ENCODE measurements at regions not wholly inside any gene's neighbourhood (a gene's known extent, or its start where the extent isn't known, plus 50 kb on each side); places are given as distances from the start of the nearest gene placed in this dataset.

DNA sequence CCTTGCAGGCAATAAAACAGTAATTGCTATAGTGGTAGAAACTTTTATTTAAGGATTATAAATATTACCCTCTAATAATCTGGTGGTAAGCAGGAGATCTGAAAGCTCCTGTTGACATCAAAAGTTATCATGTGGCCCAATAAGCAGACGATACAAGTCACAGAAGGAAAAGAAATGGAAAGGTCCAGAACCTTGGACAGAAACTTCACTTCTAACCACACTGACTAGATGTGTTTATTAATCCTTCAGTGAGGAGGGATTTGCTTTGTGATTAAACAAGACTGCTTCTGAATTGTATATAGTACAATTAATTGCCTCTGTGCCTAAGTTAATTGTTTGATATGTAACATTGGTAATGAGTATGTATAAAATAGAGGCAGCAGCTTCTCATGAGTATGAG lies 652.7 kb upstream of the MIS18BP1 start:
- no peaks in the 10 kb centered on the region for H4K20me1 ChIP-seq (replicated peaks; ENCODE audit: insufficient read depth)
- ATAC-seq (no peak), DNase-seq (ENCODE audit: low spot score) (no peak)
- H3K79me2 ChIP-seq (replicated peaks; ENCODE audit: insufficient read depth), result no peaks in the 10 kb centered on the region
- H3K27me3 Mint-ChIP-seq (ENCODE audit: insufficient read depth, low read depth, poor library complexity), result no peaks in the 10 kb centered on the region
- H3K9me3 Mint-ChIP-seq, result no peaks in the 10 kb centered on the region; the same call in 2 of the 3 replicates
- TF ChIP-seq ZNF331 (CRISPR knock-in tag; IDR thresholded peaks at IDR 0.05; ENCODE audit: low read depth), result no peak
- no peak for TF ChIP-seq EZH2 (IDR thresholded peaks at IDR 0.05; ENCODE audit: low read depth, unreplicated experiment)
- TF ChIP-seq, protein P1, sequence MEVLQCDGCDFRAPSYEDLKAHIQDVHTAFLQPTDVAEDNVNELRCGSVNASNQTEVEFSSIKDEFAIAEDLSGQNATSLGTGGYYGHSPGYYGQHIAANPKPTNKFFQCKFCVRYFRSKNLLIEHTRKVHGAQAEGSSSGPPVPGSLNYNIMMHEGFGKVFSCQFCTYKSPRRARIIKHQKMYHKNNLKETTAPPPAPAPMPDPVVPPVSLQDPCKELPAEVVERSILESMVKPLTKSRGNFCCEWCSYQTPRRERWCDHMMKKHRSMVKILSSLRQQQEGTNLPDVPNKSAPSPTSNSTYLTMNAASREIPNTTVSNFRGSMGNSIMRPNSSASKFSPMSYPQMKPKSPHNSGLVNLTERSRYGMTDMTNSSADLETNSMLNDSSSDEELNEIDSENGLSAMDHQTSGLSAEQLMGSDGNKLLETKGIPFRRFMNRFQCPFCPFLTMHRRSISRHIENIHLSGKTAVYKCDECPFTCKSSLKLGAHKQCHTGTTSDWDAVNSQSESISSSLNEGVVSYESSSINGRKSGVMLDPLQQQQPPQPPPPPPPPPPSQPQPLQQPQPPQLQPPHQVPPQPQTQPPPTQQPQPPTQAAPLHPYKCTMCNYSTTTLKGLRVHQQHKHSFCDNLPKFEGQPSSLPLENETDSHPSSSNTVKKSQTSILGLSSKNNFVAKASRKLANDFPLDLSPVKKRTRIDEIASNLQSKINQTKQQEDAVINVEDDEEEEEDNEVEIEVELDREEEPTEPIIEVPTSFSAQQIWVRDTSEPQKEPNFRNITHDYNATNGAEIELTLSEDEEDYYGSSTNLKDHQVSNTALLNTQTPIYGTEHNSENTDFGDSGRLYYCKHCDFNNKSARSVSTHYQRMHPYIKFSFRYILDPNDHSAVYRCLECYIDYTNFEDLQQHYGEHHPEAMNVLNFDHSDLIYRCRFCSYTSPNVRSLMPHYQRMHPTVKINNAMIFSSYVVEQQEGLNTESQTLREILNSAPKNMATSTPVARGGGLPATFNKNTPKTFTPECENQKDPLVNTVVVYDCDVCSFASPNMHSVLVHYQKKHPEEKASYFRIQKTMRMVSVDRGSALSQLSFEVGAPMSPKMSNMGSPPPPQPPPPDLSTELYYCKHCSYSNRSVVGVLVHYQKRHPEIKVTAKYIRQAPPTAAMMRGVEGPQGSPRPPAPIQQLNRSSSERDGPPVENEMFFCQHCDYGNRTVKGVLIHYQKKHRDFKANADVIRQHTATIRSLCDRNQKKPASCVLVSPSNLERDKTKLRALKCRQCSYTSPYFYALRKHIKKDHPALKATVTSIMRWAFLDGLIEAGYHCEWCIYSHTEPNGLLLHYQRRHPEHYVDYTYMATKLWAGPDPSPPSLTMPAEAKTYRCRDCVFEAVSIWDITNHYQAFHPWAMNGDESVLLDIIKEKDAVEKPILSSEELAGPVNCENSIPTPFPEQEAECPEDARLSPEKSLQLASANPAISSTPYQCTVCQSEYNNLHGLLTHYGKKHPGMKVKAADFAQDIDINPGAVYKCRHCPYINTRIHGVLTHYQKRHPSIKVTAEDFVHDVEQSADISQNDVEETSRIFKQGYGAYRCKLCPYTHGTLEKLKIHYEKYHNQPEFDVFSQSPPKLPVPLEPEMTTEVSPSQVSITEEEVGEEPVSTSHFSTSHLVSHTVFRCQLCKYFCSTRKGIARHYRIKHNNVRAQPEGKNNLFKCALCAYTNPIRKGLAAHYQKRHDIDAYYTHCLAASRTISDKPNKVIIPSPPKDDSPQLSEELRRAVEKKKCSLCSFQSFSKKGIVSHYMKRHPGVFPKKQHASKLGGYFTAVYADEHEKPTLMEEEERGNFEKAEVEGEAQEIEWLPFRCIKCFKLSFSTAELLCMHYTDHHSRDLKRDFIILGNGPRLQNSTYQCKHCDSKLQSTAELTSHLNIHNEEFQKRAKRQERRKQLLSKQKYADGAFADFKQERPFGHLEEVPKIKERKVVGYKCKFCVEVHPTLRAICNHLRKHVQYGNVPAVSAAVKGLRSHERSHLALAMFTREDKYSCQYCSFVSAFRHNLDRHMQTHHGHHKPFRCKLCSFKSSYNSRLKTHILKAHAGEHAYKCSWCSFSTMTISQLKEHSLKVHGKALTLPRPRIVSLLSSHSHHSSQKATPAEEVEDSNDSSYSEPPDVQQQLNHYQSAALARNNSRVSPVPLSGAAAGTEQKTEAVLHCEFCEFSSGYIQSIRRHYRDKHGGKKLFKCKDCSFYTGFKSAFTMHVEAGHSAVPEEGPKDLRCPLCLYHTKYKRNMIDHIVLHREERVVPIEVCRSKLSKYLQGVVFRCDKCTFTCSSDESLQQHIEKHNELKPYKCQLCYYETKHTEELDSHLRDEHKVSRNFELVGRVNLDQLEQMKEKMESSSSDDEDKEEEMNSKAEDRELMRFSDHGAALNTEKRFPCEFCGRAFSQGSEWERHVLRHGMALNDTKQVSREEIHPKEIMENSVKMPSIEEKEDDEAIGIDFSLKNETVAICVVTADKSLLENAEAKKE (CRISPR knock-in tag; IDR thresholded peaks at IDR 0.05), result no peak
- no peak for TF ChIP-seq EZH2phosphoT487 (IDR thresholded peaks at IDR 0.05; ENCODE audit: unreplicated experiment)
- TF ChIP-seq ZNF114 (CRISPR knock-in tag; IDR thresholded peaks at IDR 0.05), result no peak
- no peak for TF ChIP-seq JUNB (IDR thresholded peaks at IDR 0.05; ENCODE audit: unreplicated experiment)
- TF ChIP-seq, protein P2, sequence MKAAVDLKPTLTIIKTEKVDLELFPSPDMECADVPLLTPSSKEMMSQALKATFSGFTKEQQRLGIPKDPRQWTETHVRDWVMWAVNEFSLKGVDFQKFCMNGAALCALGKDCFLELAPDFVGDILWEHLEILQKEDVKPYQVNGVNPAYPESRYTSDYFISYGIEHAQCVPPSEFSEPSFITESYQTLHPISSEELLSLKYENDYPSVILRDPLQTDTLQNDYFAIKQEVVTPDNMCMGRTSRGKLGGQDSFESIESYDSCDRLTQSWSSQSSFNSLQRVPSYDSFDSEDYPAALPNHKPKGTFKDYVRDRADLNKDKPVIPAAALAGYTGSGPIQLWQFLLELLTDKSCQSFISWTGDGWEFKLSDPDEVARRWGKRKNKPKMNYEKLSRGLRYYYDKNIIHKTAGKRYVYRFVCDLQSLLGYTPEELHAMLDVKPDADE (IDR thresholded peaks at IDR 0.05), result no peak
- TF ChIP-seq, protein P3, sequence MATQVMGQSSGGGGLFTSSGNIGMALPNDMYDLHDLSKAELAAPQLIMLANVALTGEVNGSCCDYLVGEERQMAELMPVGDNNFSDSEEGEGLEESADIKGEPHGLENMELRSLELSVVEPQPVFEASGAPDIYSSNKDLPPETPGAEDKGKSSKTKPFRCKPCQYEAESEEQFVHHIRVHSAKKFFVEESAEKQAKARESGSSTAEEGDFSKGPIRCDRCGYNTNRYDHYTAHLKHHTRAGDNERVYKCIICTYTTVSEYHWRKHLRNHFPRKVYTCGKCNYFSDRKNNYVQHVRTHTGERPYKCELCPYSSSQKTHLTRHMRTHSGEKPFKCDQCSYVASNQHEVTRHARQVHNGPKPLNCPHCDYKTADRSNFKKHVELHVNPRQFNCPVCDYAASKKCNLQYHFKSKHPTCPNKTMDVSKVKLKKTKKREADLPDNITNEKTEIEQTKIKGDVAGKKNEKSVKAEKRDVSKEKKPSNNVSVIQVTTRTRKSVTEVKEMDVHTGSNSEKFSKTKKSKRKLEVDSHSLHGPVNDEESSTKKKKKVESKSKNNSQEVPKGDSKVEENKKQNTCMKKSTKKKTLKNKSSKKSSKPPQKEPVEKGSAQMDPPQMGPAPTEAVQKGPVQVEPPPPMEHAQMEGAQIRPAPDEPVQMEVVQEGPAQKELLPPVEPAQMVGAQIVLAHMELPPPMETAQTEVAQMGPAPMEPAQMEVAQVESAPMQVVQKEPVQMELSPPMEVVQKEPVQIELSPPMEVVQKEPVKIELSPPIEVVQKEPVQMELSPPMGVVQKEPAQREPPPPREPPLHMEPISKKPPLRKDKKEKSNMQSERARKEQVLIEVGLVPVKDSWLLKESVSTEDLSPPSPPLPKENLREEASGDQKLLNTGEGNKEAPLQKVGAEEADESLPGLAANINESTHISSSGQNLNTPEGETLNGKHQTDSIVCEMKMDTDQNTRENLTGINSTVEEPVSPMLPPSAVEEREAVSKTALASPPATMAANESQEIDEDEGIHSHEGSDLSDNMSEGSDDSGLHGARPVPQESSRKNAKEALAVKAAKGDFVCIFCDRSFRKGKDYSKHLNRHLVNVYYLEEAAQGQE (IDR thresholded peaks at IDR 0.05; ENCODE audit: unreplicated experiment), result no peak
- TF ChIP-seq POLR2AphosphoS5 (IDR thresholded peaks at IDR 0.05; ENCODE audit: low read depth), result no peak
- no peak for TF ChIP-seq STAT1 (IDR thresholded peaks at IDR 0.05; ENCODE audit: unreplicated experiment)
- no peak for TF ChIP-seq CREB1 (CRISPR knock-in tag; IDR thresholded peaks at IDR 0.05; ENCODE audit: low read depth)
- TF ChIP-seq NANOG (IDR thresholded peaks at IDR 0.05; ENCODE audit: borderline replicate concordance), result no peak
- TF ChIP-seq, protein P4, sequence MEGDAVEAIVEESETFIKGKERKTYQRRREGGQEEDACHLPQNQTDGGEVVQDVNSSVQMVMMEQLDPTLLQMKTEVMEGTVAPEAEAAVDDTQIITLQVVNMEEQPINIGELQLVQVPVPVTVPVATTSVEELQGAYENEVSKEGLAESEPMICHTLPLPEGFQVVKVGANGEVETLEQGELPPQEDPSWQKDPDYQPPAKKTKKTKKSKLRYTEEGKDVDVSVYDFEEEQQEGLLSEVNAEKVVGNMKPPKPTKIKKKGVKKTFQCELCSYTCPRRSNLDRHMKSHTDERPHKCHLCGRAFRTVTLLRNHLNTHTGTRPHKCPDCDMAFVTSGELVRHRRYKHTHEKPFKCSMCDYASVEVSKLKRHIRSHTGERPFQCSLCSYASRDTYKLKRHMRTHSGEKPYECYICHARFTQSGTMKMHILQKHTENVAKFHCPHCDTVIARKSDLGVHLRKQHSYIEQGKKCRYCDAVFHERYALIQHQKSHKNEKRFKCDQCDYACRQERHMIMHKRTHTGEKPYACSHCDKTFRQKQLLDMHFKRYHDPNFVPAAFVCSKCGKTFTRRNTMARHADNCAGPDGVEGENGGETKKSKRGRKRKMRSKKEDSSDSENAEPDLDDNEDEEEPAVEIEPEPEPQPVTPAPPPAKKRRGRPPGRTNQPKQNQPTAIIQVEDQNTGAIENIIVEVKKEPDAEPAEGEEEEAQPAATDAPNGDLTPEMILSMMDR (conservative IDR thresholded peaks at IDR 0.05; ENCODE audit: low read depth in 2 of 2), result no peak
- H3K27ac Mint-ChIP-seq, result no peak overlapping the region
- H3K36me3 Mint-ChIP-seq (ENCODE audit: low read depth), result no peaks in the 10 kb centered on the region
- no peak overlapping the region for H3K4me2 ChIP-seq
- no peaks in the 10 kb centered on the region for H3K36me3 ChIP-seq (ENCODE audit: insufficient read depth)
- H3K4me3 Mint-ChIP-seq, result no peak overlapping the region
- H2AFZ ChIP-seq, result no peak overlapping the region
- no peaks in the 10 kb centered on the region for H3F3A ChIP-seq (replicated peaks; ENCODE audit: low read depth)
- H3K4me1 ChIP-seq (ENCODE audit: insufficient read depth), result no peaks in the 10 kb centered on the region
- no peak overlapping the region for H3K4me3 ChIP-seq
- H3K27me3 ChIP-seq (ENCODE audit: insufficient read depth), result no peaks in the 10 kb centered on the region
- no peak overlapping the region for H3K27ac ChIP-seq (ENCODE audit: low read depth)
- H3K4me1 Mint-ChIP-seq, result no peaks in the 10 kb centered on the region
- H3K9me2 ChIP-seq (ENCODE audit: insufficient read depth), result no peaks in the 10 kb centered on the region

Data from GM23338 (cell line).